IPS-18a (cell line): ENCODE measurements at regions not wholly inside any gene's neighbourhood (a gene's known extent, or its start where the extent isn't known, plus 50 kb on each side); places are given as distances from the start of the nearest gene placed in this dataset.

Experiments
- H3K27ac ChIP-seq: one replicate; pipeline ENCODE4 v1.5.1; 2013; ENCODE audit warnings: low read length
- H3K27me3 ChIP-seq: one replicate; pipeline ENCODE4 v1.6.1; 2013; ENCODE audit warnings: mild to moderate bottlenecking, low read length; ENCODE audit not compliant: control insufficient read depth, insufficient read depth
- H3K36me3 ChIP-seq: one replicate; pipeline ENCODE4 v1.6.1; 2013; ENCODE audit warnings: low read depth, low read length; ENCODE audit not compliant: control insufficient read depth
- H3K4me1 ChIP-seq: one replicate; pipeline ENCODE4 v1.6.1; 2013; ENCODE audit warnings: low read depth, low read length; ENCODE audit not compliant: control insufficient read depth
- H3K4me3 ChIP-seq: one replicate; pipeline ENCODE4 v1.5.1; 2013; ENCODE audit warnings: low read length
- H3K9ac ChIP-seq: one replicate; pipeline ENCODE4 v1.6.1; 2013; ENCODE audit warnings: mild to moderate bottlenecking, low read length, moderate library complexity
- H3K9me3 ChIP-seq: one replicate; pipeline ENCODE4 v1.6.1; 2013; ENCODE audit warnings: low read depth, low read length; ENCODE audit not compliant: control insufficient read depth

GRCh38 chr2:43110442-43110871 lies 115.9 kb downstream of the ZFP36L2 start:
- Histone ChIP-seq H3K36me3 (no peaks in the 10 kb centered on the region), H3K4me3 (no peak overlapping the region), H3K9ac (no peak overlapping the region), H3K27ac (no peak overlapping the region), H3K9me3 (no peaks in the 10 kb centered on the region), H3K27me3 (no peaks in the 10 kb centered on the region), H3K4me1 (peaks cover 2% of the 10 kb centered on the region)

GRCh38 chr2:43109261-43109743 lies 117.1 kb downstream of the ZFP36L2 start:
- Histone ChIP-seq H3K36me3 (no peaks in the 10 kb centered on the region), H3K9me3 (no peaks in the 10 kb centered on the region), H3K4me1 (peaks cover 2% of the 10 kb centered on the region), H3K27me3 (no peaks in the 10 kb centered on the region), H3K27ac (no peak overlapping the region), H3K9ac (no peak overlapping the region), H3K4me3 (no peak overlapping the region)

GRCh38 chr2:43107679-43108078 lies 118.7 kb downstream of the ZFP36L2 start:
- H3K27ac ChIP-seq = no peak overlapping the region
- no peaks in the 10 kb centered on the region for H3K36me3 ChIP-seq
- H3K9ac ChIP-seq = no peak overlapping the region
- no peaks in the 10 kb centered on the region for H3K9me3 ChIP-seq
- H3K4me3 ChIP-seq = no peak overlapping the region
- H3K4me1 ChIP-seq = peaks cover 2% of the 10 kb centered on the region
- peaks cover 2% of the 10 kb centered on the region for H3K27me3 ChIP-seq

GRCh38 chr2:43106559-43107527 lies 119.6 kb downstream of the ZFP36L2 start:
- Histone ChIP-seq H3K9me3 (no peaks in the 10 kb centered on the region), H3K27me3 (peaks cover 10% of the 10 kb centered on the region), H3K27ac (no peak overlapping the region), H3K9ac (no peak overlapping the region), H3K4me3 (no peak overlapping the region), H3K36me3 (no peaks in the 10 kb centered on the region), H3K4me1 (peaks cover 5% of the 10 kb centered on the region)

- H3K4me3 ChIP-seq = no peak overlapping the region
- H3K27me3 ChIP-seq = peaks cover 14% of the 10 kb centered on the region
- peaks cover 12% of the 10 kb centered on the region for H3K4me1 ChIP-seq
- H3K9ac ChIP-seq = no peak overlapping the region
- no peak overlapping the region for H3K27ac ChIP-seq
- H3K9me3 ChIP-seq = no peaks in the 10 kb centered on the region
- H3K36me3 ChIP-seq = no peaks in the 10 kb centered on the region
Observed at GRCh38 chr2:43105586-43106558, 120.5 kb downstream of the ZFP36L2 start.

- Histone ChIP-seq H3K27ac (no peak overlapping the region), H3K36me3 (no peaks in the 10 kb centered on the region), H3K9me3 (no peaks in the 10 kb centered on the region), H3K9ac (no peak overlapping the region), H3K4me1 (peaks cover 16% of the 10 kb centered on the region), H3K27me3 (peaks cover 19% of the 10 kb centered on the region), H3K4me3 (no peak overlapping the region)
Observed at GRCh38 chr2:43104763-43105162, 121.6 kb downstream of the ZFP36L2 start.

GRCh38 chr2:43104106-43104505 lies 122.3 kb downstream of the ZFP36L2 start:
- no peaks in the 10 kb centered on the region for H3K36me3 ChIP-seq
- H3K9me3 ChIP-seq = no peaks in the 10 kb centered on the region
- H3K4me1 ChIP-seq = peaks cover 20% of the 10 kb centered on the region
- H3K27ac ChIP-seq = no peak overlapping the region
- H3K27me3 ChIP-seq = peaks cover 25% of the 10 kb centered on the region
- H3K9ac ChIP-seq = no peak overlapping the region
- H3K4me3 ChIP-seq = no peak overlapping the region

GRCh38 chr2:43103093-43103404 lies 123.4 kb downstream of the ZFP36L2 start:
- no peaks in the 10 kb centered on the region for H3K36me3 ChIP-seq
- no peaks in the 10 kb centered on the region for H3K9me3 ChIP-seq
- no peak overlapping the region for H3K9ac ChIP-seq
- H3K27ac ChIP-seq = no peak overlapping the region
- H3K27me3 ChIP-seq = peaks cover 26% of the 10 kb centered on the region
- no peak overlapping the region for H3K4me3 ChIP-seq
- peaks cover 24% of the 10 kb centered on the region for H3K4me1 ChIP-seq

- Histone ChIP-seq H3K36me3 (no peaks in the 10 kb centered on the region), H3K9me3 (no peaks in the 10 kb centered on the region), H3K27me3 (peaks cover 26% of the 10 kb centered on the region), H3K4me1 (peaks cover 24% of the 10 kb centered on the region), H3K9ac (no peak overlapping the region), H3K27ac (no peak overlapping the region), H3K4me3 (no peak overlapping the region)
Observed at GRCh38 chr2:43102366-43103092, 123.9 kb downstream of the ZFP36L2 start.

- Histone ChIP-seq H3K27me3 (peaks cover 26% of the 10 kb centered on the region), H3K4me3 (peak overlapping the region; percentile 18), H3K9me3 (no peaks in the 10 kb centered on the region), H3K4me1 (peaks cover 24% of the 10 kb centered on the region), H3K36me3 (no peaks in the 10 kb centered on the region), H3K9ac (peak overlapping the region; percentile 41), H3K27ac (peak overlapping the region; percentile 44)
Observed at GRCh38 chr2:43101751-43102150, 124.7 kb downstream of the ZFP36L2 start.
